Fibroblast of lung (primary cell): ENCODE measurements at regions not wholly inside any gene's neighbourhood (a gene's known extent, or its start where the extent isn't known, plus 50 kb on each side); places are given as distances from the start of the nearest gene placed in this dataset.

ENCODE experiments used
- DNase-seq, 2 donors: peaks; one replicate each; pipeline versions ENCODE4 v3.0.0 to v3.0.0-alpha.2; 2010; ENCODE audit warnings: low read depth in 2 of 2
- H2AFZ ChIP-seq: 2 replicates; pipeline ENCODE4 v1.5.1; 2012; ENCODE audit warnings: low read length, control low read depth, inconsistent platforms
- H3K27ac ChIP-seq: 2 replicates; pipeline ENCODE4 v1.5.1; 2011; ENCODE audit warnings: low read length, control low read depth; ENCODE audit not compliant: insufficient read depth
- H3K27me3 ChIP-seq: 2 replicates; pipeline ENCODE4 v1.5.1; 2011; ENCODE audit warnings: mild to moderate bottlenecking, low read length; ENCODE audit not compliant: control insufficient read depth, insufficient read depth
- H3K36me3 ChIP-seq: 2 replicates; pipeline ENCODE4 v1.5.1; 2011; ENCODE audit warnings: low read length; ENCODE audit not compliant: control insufficient read depth, insufficient read depth
- H3K4me1 ChIP-seq: 2 replicates; pipeline ENCODE4 v1.5.1; 2011; ENCODE audit warnings: low read length; ENCODE audit not compliant: control insufficient read depth, insufficient read depth; ENCODE audit errors: extremely low read depth
- H3K4me2 ChIP-seq: 2 replicates; pipeline ENCODE4 v1.5.1; 2011; ENCODE audit warnings: low read length, control low read depth; ENCODE audit not compliant: insufficient read depth; ENCODE audit errors: extremely low read depth
- H3K4me3 ChIP-seq, 4 experiments: fragments of 200-600 bp in 1 of 4; sonication (generic) in 1 of 4; replicated peaks in 1 of 4; 2 replicates each; pipeline ENCODE4 v1.5.1; 2011 to 2016; ENCODE audit warnings: low read length in 4 of 4, low read depth in 3 of 4, mild to moderate bottlenecking in 3 of 4, control low read depth in 2 of 4, inconsistent platforms in 1 of 4, mixed read lengths in 1 of 4; ENCODE audit not compliant: insufficient read depth in 1 of 4; ENCODE audit errors: control extremely low read depth in 1 of 4
- H3K79me2 ChIP-seq: 2 replicates; pipeline ENCODE4 v1.5.1; 2012; ENCODE audit warnings: mild to moderate bottlenecking, low read length, inconsistent platforms; ENCODE audit not compliant: control insufficient read depth, insufficient read depth
- H3K9ac ChIP-seq: 2 replicates; pipeline ENCODE4 v1.5.1; 2011; ENCODE audit warnings: mild to moderate bottlenecking, low read length, control low read depth; ENCODE audit not compliant: insufficient read depth
- H3K9me3 ChIP-seq: 2 replicates; pipeline ENCODE4 v1.5.1; 2012; ENCODE audit warnings: low read depth, low read length; ENCODE audit not compliant: control insufficient read depth, insufficient read depth
- H4K20me1 ChIP-seq: 2 replicates; pipeline ENCODE4 v1.5.1; 2011; ENCODE audit warnings: low read length; ENCODE audit not compliant: control insufficient read depth, insufficient read depth; ENCODE audit errors: extremely low read depth
- CTCF ChIP-seq, 2 donors: IDR thresholded peaks in 1 of 2; conservative IDR thresholded peaks in 1 of 2; 1 replicate in 1 of 2; 2 replicates in 1 of 2; pipeline ENCODE4 v1.5.1; 2011 to 2012; ENCODE audit warnings: low read length in 2 of 2, control low read depth in 1 of 2, inconsistent platforms in 1 of 2, low read depth in 1 of 2, mild to moderate bottlenecking in 1 of 2
- EZH2 ChIP-seq: IDR thresholded peaks from 2 replicates; pipeline ENCODE4 v1.5.1; 2012; ENCODE audit warnings: low read length, control low read depth, mild to moderate bottlenecking; ENCODE audit errors: missing control alignments

GRCh38 chr2:166727095-166727494 lies 161.2 kb upstream of the XIRP2 start:
- H3K4me2 ChIP-seq, result no peak overlapping the region
- H3K79me2 ChIP-seq, result no peaks in the 10 kb centered on the region
- H3K9ac ChIP-seq, result no peak overlapping the region
- no peaks in the 10 kb centered on the region for H3K27me3 ChIP-seq
- H3K36me3 ChIP-seq, result no peaks in the 10 kb centered on the region
- no peak for TF ChIP-seq CTCF (conservative IDR thresholded peaks at IDR 0.05 in 1 of 2, IDR thresholded peaks at IDR 0.05 in 1 of 2; ENCODE audit: low read depth in 1 of 2, low read length in 2 of 2)
- TF ChIP-seq EZH2, result no peak
- no peak overlapping the region for H3K4me3 ChIP-seq
- DNase-seq, result no peak
- no peak overlapping the region for H3K27ac ChIP-seq
- no peaks in the 10 kb centered on the region for H4K20me1 ChIP-seq
- no peaks in the 10 kb centered on the region for H3K9me3 ChIP-seq
- no peak overlapping the region for H2AFZ ChIP-seq
- H3K4me1 ChIP-seq, result no peaks in the 10 kb centered on the region

GRCh38 chr2:166725927-166726924 lies 162.1 kb upstream of the XIRP2 start:
- Histone ChIP-seq H3K4me1 (no peaks in the 10 kb centered on the region), H3K4me3 (no peak overlapping the region), H3K36me3 (no peaks in the 10 kb centered on the region), H2AFZ (no peak overlapping the region), H4K20me1 (no peaks in the 10 kb centered on the region), H3K27ac (no peak overlapping the region), H3K4me2 (no peak overlapping the region), H3K27me3 (no peaks in the 10 kb centered on the region), H3K79me2 (no peaks in the 10 kb centered on the region), H3K9ac (no peak overlapping the region), H3K9me3 (no peaks in the 10 kb centered on the region)
- no peak for DNase-seq
- TF ChIP-seq EZH2 (no peak), CTCF (conservative IDR thresholded peaks at IDR 0.05 in 1 of 2, IDR thresholded peaks at IDR 0.05 in 1 of 2; ENCODE audit: low read depth in 1 of 2, low read length in 2 of 2) (no peak)

DNA sequence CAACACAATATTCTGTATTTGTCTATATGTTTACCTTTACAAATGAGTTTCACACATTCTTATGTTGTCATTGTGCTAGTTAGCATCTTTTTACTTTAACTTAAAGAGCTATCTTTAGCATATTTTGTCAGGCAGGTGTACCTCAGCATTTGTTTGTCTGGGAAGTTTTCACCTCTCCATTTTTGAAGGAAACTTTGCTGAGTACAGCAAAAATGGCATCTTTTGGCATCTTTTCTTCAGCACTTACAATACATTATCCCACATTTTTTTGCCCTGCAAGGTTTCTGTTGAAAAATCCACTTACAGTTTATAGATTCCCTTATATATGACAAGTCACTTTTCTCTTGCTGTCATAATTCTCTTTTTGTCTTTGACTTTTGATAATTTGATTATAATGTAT lies 171.3 kb upstream of the XIRP2 start:
- Histone ChIP-seq H3K36me3 (no peaks in the 10 kb centered on the region), H3K9me3 (no peaks in the 10 kb centered on the region), H3K4me1 (no peaks in the 10 kb centered on the region), H3K27ac (no peak overlapping the region), H2AFZ (no peak overlapping the region), H3K9ac (no peak overlapping the region), H3K79me2 (no peaks in the 10 kb centered on the region), H3K27me3 (no peaks in the 10 kb centered on the region), H3K4me2 (no peak overlapping the region), H4K20me1 (no peaks in the 10 kb centered on the region), H3K4me3 (no peak overlapping the region)
- TF ChIP-seq CTCF (conservative IDR thresholded peaks at IDR 0.05 in 1 of 2, IDR thresholded peaks at IDR 0.05 in 1 of 2; ENCODE audit: low read depth in 1 of 2, low read length in 2 of 2) (no peak), EZH2 (no peak)
- no peak for DNase-seq
